ENCODE measurements at regions not wholly inside any gene's neighbourhood (a gene's known extent, or its start where the extent isn't known, plus 50 kb on each side); places are given as distances from the start of the nearest gene placed in this dataset.

GRCh38 chr14:101111620-101112290 lies 208.2 kb upstream of the RTL1 start:
- TF ChIP-seq GATA2 (IDR thresholded peaks at IDR 0.05; ENCODE audit: low read depth, low read length) (no peak), GATA3 (IDR thresholded peaks at IDR 0.05; ENCODE audit: low read depth, low read length) (no peak)
